Activated CD4-positive, CD25-positive, alpha-beta regulatory T cell treated with anti-CD3 and anti-CD28 coated beads, Interleukin-2, amount 50 U/mL, for 16 hours (primary cell): ENCODE measurements at regions not wholly inside any gene's neighbourhood (a gene's known extent, or its start where the extent isn't known, plus 50 kb on each side); places are given as distances from the start of the nearest gene placed in this dataset.
"Not testable (repeated sequence)": the region's sequence is repeated elsewhere in the genome, so short reads cannot be mapped to it uniquely, and the experiment has no call there.

ENCODE experiments used
- DNase-seq: peaks from one replicate; pipeline ENCODE4 v3.0.0-alpha.2; 2020; ENCODE audit warnings: low read depth, low spot score

GRCh38 chr6:3900744-3901336 lies 51.7 kb downstream of the FAM50B start:
- DNase-seq: no peak

DNA sequence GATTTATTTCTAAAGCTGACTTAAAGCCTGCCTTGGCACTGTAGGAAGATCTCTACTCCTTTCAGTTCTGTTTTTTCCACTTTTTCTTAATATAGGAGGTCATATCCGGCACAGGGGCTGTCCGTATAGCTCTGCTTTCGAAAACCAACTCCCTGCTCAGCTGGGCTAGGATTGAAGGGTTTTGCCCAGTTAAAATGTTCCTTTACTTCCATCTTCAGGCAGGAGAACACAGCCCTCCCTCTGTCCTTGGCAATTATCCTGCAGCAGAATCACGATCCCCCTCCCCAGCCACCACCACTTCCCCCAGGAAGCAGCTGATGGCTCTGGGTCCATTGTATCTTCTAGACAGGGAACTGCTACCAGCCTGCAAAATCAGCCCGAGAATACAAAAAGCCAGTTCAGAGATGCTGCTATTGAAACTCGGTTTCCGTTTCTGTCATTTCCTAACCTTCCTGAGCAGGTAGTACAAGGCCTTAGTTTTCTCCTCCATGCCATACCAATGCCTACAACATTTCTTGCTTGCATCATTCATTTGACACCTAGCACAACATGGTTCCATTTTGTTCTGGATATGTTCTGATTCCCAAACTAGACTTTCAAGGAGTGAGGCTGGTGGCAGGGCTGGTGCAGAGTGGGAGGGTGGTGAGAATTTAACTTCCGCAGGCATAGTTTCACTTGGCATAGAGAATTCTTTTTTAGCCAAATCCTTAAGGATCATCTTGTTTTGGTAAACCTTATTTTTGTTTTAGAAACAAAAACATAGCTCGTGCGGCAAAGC lies 53.9 kb downstream of the FAM50B start:
- no peak for DNase-seq

GRCh38 chr6:3904518-3904917 lies 55.3 kb downstream of the FAM50B start:
- no peak for DNase-seq

DNA sequence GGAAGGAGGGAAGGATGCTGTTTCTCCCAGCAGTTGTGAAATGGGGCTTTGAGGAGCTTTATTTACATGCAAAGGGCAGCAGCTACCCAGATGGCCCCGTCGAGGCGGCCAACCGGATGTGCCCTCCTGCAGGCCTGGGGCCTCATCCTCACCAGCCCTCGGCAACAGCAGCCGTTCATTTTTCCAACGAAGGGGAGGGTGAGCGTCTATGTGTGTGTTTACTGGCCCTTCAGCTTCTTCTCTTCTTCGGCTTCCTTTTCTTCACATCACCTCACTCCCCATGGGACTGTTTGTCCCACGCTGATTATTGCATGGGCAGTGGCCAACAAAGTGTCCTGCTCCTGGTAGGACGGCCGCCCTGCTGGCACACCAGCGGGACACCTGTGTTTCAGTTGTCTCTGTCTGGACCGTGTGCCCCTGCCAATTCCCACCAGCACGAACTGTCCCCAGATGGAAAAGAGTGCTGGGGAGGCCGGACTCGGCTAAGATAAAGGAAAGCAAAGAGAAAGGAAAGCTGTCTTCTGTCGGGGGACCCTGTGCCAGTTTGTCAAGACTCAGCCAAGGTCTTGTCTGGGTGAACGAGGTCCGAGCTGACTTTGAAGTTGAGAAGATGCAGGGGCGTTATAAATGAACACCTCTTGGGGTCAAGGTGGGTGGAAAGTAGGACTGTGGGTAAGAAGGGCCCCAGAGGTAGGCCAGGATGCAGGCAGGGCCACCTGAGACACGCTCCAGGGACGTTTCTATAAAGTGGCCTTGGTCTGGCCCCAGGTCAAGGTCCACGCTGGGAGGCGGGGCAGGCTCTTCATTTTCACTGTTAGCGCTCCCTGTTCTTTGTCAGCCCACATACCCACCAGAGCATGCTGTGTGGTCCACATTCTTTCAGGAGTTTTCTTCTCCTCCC lies 57.0 kb downstream of the FAM50B start:
- no peak for DNase-seq

GRCh38 chr6:3906846-3907151 lies 57.6 kb downstream of the FAM50B start:
- DNase-seq: no peak

GRCh38 chr6:3908223-3908622 lies 59.0 kb downstream of the FAM50B start:
- no peak for DNase-seq

GRCh38 chr6:3908961-3909360 lies 59.8 kb downstream of the FAM50B start:
- DNase-seq: no peak

DNA sequence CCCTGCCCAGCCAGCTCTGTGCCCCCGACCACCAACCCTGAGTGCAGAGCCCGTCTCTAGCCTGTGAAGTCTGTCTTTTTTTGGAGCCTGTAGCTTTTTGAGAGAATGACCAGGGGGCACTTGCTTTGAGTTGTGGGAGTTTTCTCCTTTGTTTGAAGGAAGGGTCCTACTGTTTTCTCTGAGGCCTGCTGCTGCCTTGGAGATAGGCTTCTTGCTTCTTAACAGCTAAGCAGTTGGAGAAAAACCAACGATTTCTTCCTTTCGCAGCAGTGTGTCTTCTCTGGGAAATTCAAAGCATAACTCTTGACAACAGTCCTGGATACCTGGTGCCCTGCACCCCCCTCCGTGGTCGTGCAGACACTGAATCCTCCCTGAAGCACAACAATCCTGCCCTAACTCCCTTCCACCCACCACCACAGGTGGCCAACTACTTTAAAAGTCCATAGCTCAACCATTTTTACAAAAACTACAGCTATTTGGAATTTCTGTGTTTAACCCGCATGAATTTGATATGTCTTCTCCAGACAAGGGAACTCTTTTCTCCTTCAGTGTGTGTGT lies 61.0 kb downstream of the FAM50B start:
- no peak for DNase-seq

- no peak for DNase-seq
Measured at GRCh38 chr6:3911130-3911529, 62.0 kb downstream of the FAM50B start.

GRCh38 chr6:3911614-3912336 lies 62.6 kb downstream of the FAM50B start:
- DNase-seq: no peak

DNA sequence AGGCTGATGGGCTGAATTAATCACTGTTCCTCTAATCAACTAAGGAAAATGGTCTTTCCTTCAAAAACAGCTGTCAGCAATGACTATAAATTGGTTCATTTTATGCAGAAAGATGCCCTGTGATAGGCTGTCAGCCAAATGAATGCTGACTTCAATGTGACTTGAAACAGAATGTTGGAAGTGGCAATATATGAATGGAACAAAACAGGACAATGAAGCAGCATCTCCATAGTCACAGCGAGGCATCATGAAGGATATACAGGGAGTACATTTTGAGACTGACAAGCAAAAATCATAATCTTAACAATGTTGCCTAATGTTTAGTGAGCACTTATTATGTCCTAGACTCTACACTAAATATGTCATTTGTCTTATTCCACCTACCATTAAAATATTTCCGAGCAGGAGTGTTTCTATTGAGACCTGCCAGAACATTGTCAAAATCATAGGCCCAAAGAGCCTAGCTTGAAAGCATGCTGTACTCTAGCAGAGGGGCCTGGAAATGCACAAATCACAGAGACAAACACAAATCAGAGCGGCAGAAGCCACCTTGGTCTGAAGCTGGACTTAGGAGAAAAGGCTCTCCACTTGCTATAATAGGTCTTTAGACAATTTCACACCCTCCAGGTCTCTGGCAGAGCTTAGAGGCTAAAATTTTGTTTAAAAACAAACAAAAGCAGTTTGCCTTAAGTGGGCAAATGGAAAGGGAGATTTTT lies 63.3 kb downstream of the FAM50B start:
- no peak for DNase-seq

GRCh38 chr6:3913077-3913957 lies 64.1 kb downstream of the FAM50B start:
- DNase-seq: no peak

GRCh38 chr6:3913958-3914337 lies 64.8 kb downstream of the FAM50B start:
- no peak for DNase-seq

GRCh38 chr6:3915076-3915791 lies 66.1 kb downstream of the FAM50B start:
- DNase-seq: no peak

DNA sequence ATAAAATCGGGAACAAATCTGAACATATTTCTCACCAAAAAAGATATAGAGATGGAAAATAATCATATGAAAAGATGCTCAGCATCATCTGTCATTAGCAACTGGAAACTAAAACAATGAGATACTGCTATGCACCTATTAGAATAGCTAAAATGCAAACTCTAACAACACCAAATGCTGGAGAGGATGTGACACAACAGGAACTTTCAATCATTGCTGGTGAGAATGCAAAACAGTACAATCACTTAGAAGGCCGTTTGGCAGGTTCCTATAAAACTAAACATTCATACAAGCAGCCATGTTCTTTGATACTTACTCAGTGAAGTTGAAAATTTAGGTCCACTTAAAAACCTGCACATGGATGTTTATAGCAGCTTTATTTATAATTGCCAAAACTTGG lies 67.0 kb downstream of the FAM50B start:
- DNase-seq: no peak

DNA sequence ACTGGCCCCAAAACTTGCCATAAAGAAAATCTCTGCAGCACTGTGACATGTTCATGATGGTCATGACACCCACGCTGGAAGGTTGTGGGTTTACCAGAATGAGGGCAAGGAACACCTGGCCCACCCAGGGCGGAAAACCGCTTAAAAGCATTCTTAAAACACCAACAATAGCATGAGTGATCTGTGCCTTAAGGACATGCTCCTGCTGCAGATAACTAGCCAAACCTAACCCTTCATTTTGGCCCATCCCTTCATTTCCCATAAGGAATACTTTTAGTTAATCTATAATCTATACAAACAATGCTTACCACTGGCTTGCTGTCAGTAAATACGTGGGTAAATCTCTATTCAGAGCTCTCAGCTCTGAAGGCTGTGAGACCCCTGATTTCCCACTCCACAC lies 67.6 kb downstream of the FAM50B start:
- DNase-seq: not testable (repeated sequence)

DNA sequence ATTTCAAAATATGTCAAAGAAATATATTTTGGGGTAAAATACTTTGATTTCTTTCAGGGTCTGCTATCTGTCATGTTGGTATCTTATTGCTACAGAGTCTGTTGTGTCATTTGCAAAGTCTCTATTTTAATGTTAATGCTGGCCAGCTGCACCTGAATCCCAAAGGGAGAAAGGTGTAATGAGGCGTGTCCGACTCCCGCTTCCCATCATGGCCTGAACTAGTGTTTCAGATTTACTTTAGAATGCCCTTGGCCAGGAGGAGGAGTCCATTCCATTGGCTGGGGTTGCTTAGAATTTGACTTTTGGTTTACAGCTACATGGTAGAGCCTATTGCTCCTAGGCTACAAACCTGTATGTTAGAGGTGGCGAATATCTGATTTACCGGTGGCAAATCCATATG lies 69.3 kb downstream of the FAM50B start:
- no peak for DNase-seq

GRCh38 chr6:3919130-3919628 lies 70.0 kb downstream of the FAM50B start:
- DNase-seq: no peak

- no peak for DNase-seq
Measured at GRCh38 chr6:3919849-3920248, 70.7 kb downstream of the FAM50B start.
